Frontal cortex (tissue), 3 donors: ENCODE measurements at regions not wholly inside any gene's neighbourhood (a gene's known extent, or its start where the extent isn't known, plus 50 kb on each side); places are given as distances from the start of the nearest gene placed in this dataset.

Experiments used
- DNase-seq, 2 donors: peaks; one replicate each; pipeline ENCODE4 v3.0.0; 2012; ENCODE audit warnings: low spot score in 2 of 2
- FAIRE-seq: peaks from 2 replicates; lab custom pipeline; 2012; peaks lifted over from hg19 to GRCh38; lab: Jason Lieb, UNC
- donor health status: control.
- donor health status: control.
- donor health status: control.

DNA sequence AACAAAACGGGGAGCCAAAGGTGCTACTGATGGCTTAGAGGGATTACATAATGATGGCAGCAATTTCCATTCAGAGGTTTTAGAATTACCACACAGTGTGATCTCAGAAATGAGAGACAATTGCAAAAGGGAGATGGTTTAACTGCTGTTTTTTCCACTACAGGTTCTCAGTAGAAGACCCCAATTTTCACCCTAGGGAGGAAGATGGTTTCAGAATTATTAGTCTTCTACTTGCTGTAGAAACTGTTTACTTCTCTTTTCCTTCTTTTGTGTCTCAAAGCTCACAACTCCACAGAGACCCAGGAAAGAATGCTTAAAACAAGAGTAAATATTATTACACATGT lies 226.5 kb downstream of the INHBA start:
- FAIRE-seq (no peak), DNase-seq (no peak)

DNA sequence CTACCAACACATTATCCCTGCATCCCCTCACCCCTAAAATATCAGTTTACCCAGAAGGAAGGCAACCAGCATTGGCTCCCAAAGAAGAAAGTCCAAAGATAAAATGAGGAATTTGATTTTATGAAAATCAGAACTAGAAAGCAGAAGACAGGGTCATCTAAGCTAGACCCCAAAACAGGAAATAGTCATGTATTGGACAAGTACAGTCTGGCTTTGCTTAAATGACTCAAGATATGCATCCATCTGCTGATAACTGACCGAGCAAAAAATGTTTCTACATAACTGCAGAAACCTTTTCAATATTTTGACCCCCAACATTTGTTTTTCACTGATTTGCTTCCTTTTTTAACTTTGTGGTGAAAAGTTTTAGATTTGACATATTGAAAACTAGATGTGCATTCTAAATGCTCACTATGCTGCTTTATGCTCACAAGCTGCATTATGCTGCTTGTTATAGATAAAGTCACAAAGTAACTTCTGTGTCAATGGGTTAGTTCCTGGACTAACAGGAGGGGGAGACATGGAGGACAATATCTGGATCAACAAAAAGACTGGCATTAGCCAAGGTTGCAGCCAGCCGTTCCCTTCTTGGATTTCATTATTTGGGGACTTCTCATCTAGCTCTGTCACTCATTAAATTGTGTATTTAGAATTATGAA lies 227.0 kb downstream of the INHBA start:
- FAIRE-seq = no peak
- DNase-seq = no peak

GRCh38 chr7:41472427-41473125 lies 230.3 kb downstream of the INHBA start:
- FAIRE-seq (no peak), DNase-seq (no peak)

GRCh38 chr7:41470081-41470480 lies 232.8 kb downstream of the INHBA start:
- FAIRE-seq = no peak

DNA sequence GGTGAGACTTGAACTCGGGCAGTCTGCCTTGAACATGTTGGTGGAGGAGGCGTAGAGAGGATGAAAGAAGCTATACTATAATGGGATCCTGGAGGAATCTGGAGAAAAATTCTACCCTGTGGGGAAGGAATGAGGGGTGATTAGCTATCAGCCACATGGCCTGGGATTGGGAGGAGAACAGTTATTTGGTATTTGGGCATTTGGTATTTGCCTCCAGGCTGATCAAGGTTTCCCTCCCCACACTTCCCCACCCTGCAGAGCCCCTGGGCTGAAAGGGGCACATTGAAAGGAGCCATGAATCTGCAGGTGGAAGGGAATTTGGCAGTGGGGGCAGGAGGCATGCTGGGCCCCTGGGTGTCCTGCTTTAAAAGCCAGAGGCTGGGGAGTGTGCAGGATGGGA lies 235.3 kb downstream of the INHBA start:
- FAIRE-seq (no peak), DNase-seq (no peak)

More at GRCh38 chr7:41470081-41470480, 232.8 kb downstream of the INHBA start:
- DNase-seq = no peak

DNA sequence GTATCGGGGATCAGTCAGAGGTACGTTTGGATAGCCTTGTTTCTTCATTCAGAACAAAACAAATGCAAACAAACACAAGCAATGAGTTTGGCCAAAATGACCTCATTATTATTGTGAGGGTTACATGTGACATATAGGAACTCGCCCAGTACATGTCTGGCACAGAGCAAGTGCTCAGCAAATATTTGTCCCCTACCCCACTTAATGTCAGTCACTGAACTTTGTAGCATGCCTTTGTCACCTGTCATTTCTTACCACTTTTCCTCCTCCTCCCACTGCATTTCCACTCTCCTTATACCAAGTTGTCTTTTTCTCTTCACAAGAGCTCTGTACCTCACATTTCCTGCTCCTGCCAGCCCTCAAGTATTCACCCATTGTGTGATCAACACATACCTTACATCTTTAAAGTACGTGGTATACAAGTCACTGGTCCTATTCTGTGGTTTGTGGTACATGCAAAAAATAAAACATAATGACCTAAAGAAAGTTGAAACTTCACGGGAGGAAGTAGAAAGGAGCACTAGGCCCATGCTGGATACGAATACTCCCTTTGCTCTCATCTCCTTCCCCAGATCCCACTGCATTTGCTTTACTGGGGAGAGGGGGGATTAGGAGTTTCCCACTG lies 236.0 kb downstream of the INHBA start:
- no peak for FAIRE-seq

GRCh38 chr7:41465571-41465970 lies 237.3 kb downstream of the INHBA start:
- no peak for DNase-seq
- no peak for FAIRE-seq

More for the DNA sequence above, 236.0 kb downstream of the INHBA start:
- no peak for DNase-seq

DNA sequence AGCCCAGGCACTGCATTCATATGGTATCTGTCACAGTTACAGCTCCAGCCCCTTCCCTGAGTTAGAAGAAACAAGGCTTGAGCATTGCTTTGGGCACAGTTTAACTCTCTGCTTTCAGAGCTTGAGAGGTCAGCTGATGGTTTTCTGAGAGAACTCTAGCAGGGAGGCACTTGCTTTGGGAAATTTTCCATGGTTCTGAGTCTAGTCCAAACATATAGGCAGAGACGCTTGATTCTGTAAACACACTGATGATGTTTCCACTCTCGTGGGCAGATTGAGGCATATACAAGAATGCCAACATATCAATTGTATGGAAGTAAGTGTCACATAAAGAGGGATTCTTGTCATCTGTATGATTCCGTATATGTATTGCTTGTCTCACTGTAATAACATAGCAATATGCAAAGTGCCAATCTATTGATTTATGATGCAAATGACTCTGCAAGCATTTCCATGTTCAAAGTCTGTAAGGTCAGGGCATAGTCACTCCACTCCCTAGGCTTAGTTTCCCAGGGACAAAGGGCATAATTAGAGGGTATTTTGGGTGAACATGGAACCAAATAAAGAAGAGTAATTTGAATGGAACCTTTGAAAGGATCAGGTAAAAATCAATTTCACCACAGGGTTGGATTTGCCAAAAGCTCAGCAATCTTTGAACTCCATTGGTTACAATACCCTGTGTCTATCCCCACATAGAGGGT lies 239.0 kb downstream of the INHBA start:
- DNase-seq = no peak

GRCh38 chr7:41459623-41460261 lies 243.1 kb downstream of the INHBA start:
- no peak for FAIRE-seq
- no peak for DNase-seq

More for the DNA sequence above, 239.0 kb downstream of the INHBA start:
- no peak for FAIRE-seq

DNA sequence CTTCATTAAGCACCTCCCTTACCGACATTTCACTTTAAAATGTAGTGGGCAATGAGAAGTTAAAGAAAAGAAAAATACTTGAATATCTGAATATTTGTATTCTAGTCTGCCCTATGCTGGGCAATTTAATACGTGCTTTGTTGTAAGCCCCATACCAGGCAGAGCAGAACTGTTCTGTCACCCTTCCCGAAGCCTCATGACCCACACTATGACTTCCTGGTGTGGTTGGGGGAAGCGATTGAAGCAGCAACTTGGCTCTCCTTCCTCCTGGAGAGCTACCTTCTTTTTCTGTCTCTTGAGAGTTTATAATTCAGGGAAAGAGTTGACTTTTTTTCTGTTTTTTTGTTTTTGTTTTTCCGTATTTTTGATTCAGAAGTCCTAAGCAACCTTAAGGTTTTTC lies 243.7 kb downstream of the INHBA start:
- FAIRE-seq (no peak), DNase-seq (no peak)

DNA sequence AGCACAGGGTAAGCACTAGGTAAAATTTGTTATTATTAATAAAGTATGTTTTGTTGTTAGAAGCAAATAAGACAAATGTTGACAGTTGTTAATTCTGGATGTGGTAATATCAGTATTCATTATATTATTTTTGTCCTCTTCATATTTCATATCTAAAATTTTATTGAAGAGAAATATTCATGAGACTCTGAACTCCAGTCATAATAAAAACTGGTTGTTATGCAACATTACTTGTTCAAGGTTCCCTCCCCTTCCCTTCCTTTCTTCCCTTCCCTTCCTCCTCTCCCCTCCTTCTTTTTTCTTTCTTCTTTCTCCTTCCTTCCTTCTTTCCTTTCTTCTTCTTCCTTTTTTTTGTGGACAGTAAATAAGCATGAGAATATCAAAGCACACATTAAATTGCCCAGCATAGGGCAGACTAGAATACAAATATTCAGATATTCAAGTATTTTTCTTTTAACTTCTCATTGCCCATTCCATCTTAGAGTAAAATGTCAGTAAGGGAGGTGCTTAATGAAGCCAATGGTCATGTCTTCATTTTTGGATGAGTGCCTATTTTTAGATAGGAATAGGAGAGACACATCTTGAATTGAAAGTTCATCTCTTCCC lies 245.0 kb downstream of the INHBA start:
- FAIRE-seq (no peak), DNase-seq (no peak)

DNA sequence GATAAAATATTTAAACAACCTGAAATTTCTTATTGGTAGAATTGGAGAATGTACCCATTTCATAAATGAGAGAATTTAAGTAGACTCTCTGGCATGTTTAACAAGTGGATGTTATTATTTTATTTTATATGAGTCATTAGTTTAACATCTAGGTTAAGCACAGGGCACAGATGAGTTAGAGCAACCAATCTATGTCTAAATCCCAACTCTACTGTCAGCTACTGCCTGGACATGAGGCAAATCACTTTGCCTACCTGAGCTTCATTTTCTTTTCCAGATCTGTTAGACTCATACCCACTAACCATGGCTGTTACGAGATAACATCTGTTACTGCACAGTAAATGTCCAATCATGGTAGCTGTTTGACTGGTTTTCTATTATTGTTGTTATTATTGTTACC lies 251.1 kb downstream of the INHBA start:
- FAIRE-seq (no peak), DNase-seq (no peak)

GRCh38 chr7:41449694-41450093 lies 253.2 kb downstream of the INHBA start:
- FAIRE-seq (no peak), DNase-seq (no peak)

DNA sequence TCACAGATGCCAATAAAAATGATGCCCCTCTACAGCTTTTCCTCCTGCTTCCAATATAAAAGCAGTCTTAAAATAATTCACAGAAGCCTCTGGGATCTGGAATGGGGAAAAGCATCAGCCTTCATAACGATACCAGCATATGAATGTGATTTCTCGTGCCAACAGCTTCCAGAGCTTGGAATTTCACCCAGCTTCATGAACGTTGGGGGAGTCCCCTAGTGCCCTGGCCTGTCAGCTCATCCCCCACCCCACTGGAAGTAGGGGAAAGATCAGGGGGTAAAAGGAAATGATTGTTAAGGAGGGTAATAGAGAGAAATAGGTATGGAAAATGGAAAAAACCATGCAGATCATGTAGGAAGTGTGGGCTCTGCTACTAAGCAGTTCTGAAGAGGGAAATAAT lies 253.6 kb downstream of the INHBA start:
- no peak for DNase-seq
- no peak for FAIRE-seq

DNA sequence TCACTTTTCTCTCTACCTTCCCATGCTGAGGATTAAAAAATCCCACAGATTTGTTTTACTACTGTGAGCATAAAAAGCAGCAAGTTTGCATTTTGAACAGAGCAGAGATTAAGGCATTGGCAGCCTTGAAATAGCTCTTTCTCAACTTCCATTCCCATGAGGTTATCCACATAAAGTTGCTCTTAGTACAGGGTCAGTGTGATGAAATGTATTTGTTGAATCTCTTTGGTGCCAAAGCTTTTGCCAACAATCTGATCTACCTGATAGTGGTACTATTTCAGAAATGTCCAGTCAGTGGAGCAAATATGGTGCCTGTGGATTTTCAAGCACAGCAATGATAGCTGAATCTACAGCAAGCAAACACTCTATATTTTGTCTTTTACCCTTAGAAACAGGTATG lies 254.8 kb downstream of the INHBA start:
- DNase-seq = no peak
- no peak for FAIRE-seq

GRCh38 chr7:41447450-41448042 lies 255.3 kb downstream of the INHBA start:
- DNase-seq = no peak
- FAIRE-seq = no peak

GRCh38 chr7:41446606-41447449 lies 256.1 kb downstream of the INHBA start:
- DNase-seq (no peak), FAIRE-seq (no peak)

GRCh38 chr7:41445946-41446345 lies 256.9 kb downstream of the INHBA start:
- FAIRE-seq = no peak
- DNase-seq = peak in 1 of 2 donors; percentile 12

GRCh38 chr7:41445432-41445831 lies 257.5 kb downstream of the INHBA start:
- FAIRE-seq (no peak), DNase-seq (no peak)
